ENCODE measurements at regions not wholly inside any gene's neighbourhood (a gene's known extent, or its start where the extent isn't known, plus 50 kb on each side); places are given as distances from the start of the nearest gene placed in this dataset.

- Histone ChIP-seq H3K4me3 (no peak overlapping the region), H3K9me3 (no peaks in the 10 kb centered on the region), H3K4me1 (no peaks in the 10 kb centered on the region), H3K27ac (no peak overlapping the region), H3K27me3 (no peaks in the 10 kb centered on the region), H3K36me3 (no peaks in the 10 kb centered on the region)
- TF ChIP-seq CTCF (IDR thresholded peaks at IDR 0.05): no peak
- no peak for TF ChIP-seq POLR2A (IDR thresholded peaks at IDR 0.05)
- DNase-seq: no peak
These were observed 112.2 kb upstream of the PLPPR4 start for GRCh38 chr1:99152132-99152531.

- no peak overlapping the region for H3K27ac ChIP-seq
- no peaks in the 10 kb centered on the region for H3K36me3 ChIP-seq
- no peak for TF ChIP-seq CTCF (IDR thresholded peaks at IDR 0.05)
- TF ChIP-seq POLR2A (IDR thresholded peaks at IDR 0.05): no peak
- H3K27me3 ChIP-seq: no peaks in the 10 kb centered on the region
- no peaks in the 10 kb centered on the region for H3K4me1 ChIP-seq
- H3K9me3 ChIP-seq: no peaks in the 10 kb centered on the region
- no peak overlapping the region for H3K4me3 ChIP-seq
- no peak for DNase-seq
These were observed 100.6 kb upstream of the PLPPR4 start for GRCh38 chr1:99163671-99164070.

- no peaks in the 10 kb centered on the region for H3K27me3 ChIP-seq
- no peak for DNase-seq
- no peak overlapping the region for H3K4me3 ChIP-seq
- no peaks in the 10 kb centered on the region for H3K36me3 ChIP-seq
- H3K27ac ChIP-seq: no peak overlapping the region
- H3K9me3 ChIP-seq: no peaks in the 10 kb centered on the region
- no peaks in the 10 kb centered on the region for H3K4me1 ChIP-seq
- TF ChIP-seq CTCF (IDR thresholded peaks at IDR 0.05) (no peak), POLR2A (IDR thresholded peaks at IDR 0.05) (no peak)
These were observed 93.8 kb upstream of the PLPPR4 start for GRCh38 chr1:99170516-99170915.

GRCh38 chr1:99171184-99171813 is 93.0 kb upstream of the PLPPR4 start:
- no peak for DNase-seq
- H3K27ac ChIP-seq: no peak overlapping the region
- H3K36me3 ChIP-seq: no peaks in the 10 kb centered on the region
- H3K4me1 ChIP-seq: no peaks in the 10 kb centered on the region
- TF ChIP-seq POLR2A (IDR thresholded peaks at IDR 0.05) (no peak), CTCF (IDR thresholded peaks at IDR 0.05) (peak in 1 of 6 experiments; percentile 4)
- H3K9me3 ChIP-seq: no peaks in the 10 kb centered on the region
- no peaks in the 10 kb centered on the region for H3K27me3 ChIP-seq
- no peak overlapping the region for H3K4me3 ChIP-seq

- H3K27ac ChIP-seq: no peak overlapping the region
- no peak for DNase-seq
- TF ChIP-seq CTCF (IDR thresholded peaks at IDR 0.05): no peak
- TF ChIP-seq POLR2A (IDR thresholded peaks at IDR 0.05): no peak
- no peaks in the 10 kb centered on the region for H3K9me3 ChIP-seq
- H3K4me3 ChIP-seq: no peak overlapping the region
- H3K36me3 ChIP-seq: no peaks in the 10 kb centered on the region
- H3K4me1 ChIP-seq: no peaks in the 10 kb centered on the region
- H3K27me3 ChIP-seq: no peaks in the 10 kb centered on the region
These were observed 91.0 kb upstream of the PLPPR4 start for GRCh38 chr1:99173282-99173681.

GRCh38 chr1:99173900-99174299 is 90.4 kb upstream of the PLPPR4 start:
- no peak overlapping the region for H3K27ac ChIP-seq
- no peaks in the 10 kb centered on the region for H3K27me3 ChIP-seq
- no peaks in the 10 kb centered on the region for H3K9me3 ChIP-seq
- TF ChIP-seq CTCF (IDR thresholded peaks at IDR 0.05) (no peak), POLR2A (IDR thresholded peaks at IDR 0.05) (no peak)
- no peaks in the 10 kb centered on the region for H3K36me3 ChIP-seq
- no peak overlapping the region for H3K4me3 ChIP-seq
- no peaks in the 10 kb centered on the region for H3K4me1 ChIP-seq
- DNase-seq: no peak

Measured in Peyer's patch (tissue), 4 donors.